HepG2 (cell line): ENCODE measurements at regions not wholly inside any gene's neighbourhood (a gene's known extent, or its start where the extent isn't known, plus 50 kb on each side); places are given as distances from the start of the nearest gene placed in this dataset.
A peak's percentile ranks its signal among the peaks of the same experiment; 100 is the strongest.

Experiments
- ARID5B ChIP-seq: IDR thresholded peaks from 2 replicates; pipeline ENCODE4 v1.4.0; 2020; ENCODE audit warnings: mild to moderate bottlenecking, missing genetic modification reagents
- CBX5 ChIP-seq: sonication (generic); formaldehyde crosslinking; IDR thresholded peaks from 2 replicates; pipeline ENCODE4 v1.4.0; 2020; ENCODE audit warnings: missing genetic modification reagents, borderline replicate concordance
- CEBPG ChIP-seq: IDR thresholded peaks from 2 replicates; pipeline ENCODE4 v1.6.1; 2016
- CSRNP1 ChIP-seq: sonication (generic); formaldehyde crosslinking; IDR thresholded peaks from 2 replicates; pipeline ENCODE4 v1.8.1; 2023; ENCODE audit warnings: mild to moderate bottlenecking, missing genetic modification reagents
- ETV5 ChIP-seq: IDR thresholded peaks from 2 replicates; pipeline ENCODE4 v1.6.1; 2018; ENCODE audit warnings: missing biosample characterization, missing genetic modification reagents, inconsistent platforms, borderline replicate concordance
- IRF2 ChIP-seq: IDR thresholded peaks from 2 replicates; pipeline ENCODE4 v1.6.1; 2018; ENCODE audit warnings: missing genetic modification reagents, missing compliant biosample characterization
- MIER2 ChIP-seq: IDR thresholded peaks from 2 replicates; pipeline ENCODE4 v1.6.1; 2016; ENCODE audit warnings: missing biosample characterization, missing genetic modification reagents
- NR2F6 ChIP-seq, 2 experiments: IDR thresholded peaks; 2 replicates each; pipeline ENCODE4 v1.6.1; 2016; ENCODE audit warnings: antibody characterized with exemption in 1 of 2, mild to moderate bottlenecking in 1 of 2
- PHF5A ChIP-seq: IDR thresholded peaks from one replicate; pipeline ENCODE4 v1.6.1; 2018; ENCODE audit warnings: low read depth, missing genetic modification reagents; ENCODE audit not compliant: unreplicated experiment
- POGZ ChIP-seq: sonication (generic); formaldehyde crosslinking; IDR thresholded peaks from 2 replicates; pipeline ENCODE4 v1.4.0; 2020; ENCODE audit warnings: mild to moderate bottlenecking, missing genetic modification reagents
- PRDM10 ChIP-seq: sonication (generic); formaldehyde crosslinking; IDR thresholded peaks from 2 replicates; pipeline ENCODE4 v1.4.0; 2020; ENCODE audit warnings: low read depth, missing genetic modification reagents
- RAD21 ChIP-seq: fragments of 450-650 bp; formaldehyde crosslinking; IDR thresholded peaks from 2 replicates; pipeline ENCODE4 v1.5.0; 2020; ENCODE audit warnings: mild to moderate bottlenecking
- STAG1 ChIP-seq: sonication (generic); formaldehyde crosslinking; IDR thresholded peaks from 2 replicates; pipeline ENCODE4 v1.4.0; 2020; ENCODE audit warnings: missing genetic modification reagents
- ZNF17 ChIP-seq: sonication (generic); formaldehyde crosslinking; IDR thresholded peaks from 2 replicates; pipeline ENCODE4 v1.5.0; 2020; ENCODE audit warnings: mild to moderate bottlenecking, missing genetic modification reagents
- ZNF292 ChIP-seq: sonication (generic); formaldehyde crosslinking; IDR thresholded peaks from 2 replicates; pipeline ENCODE4 v1.8.1; 2022; ENCODE audit warnings: mild to moderate bottlenecking, low read depth, missing genetic modification reagents, borderline replicate concordance
- ZNF574 ChIP-seq: sonication (generic); formaldehyde crosslinking; IDR thresholded peaks from 2 replicates; pipeline ENCODE4 v1.4.0; 2020; ENCODE audit warnings: missing genetic modification reagents
- ZNF616 ChIP-seq: sonication (generic); formaldehyde crosslinking; IDR thresholded peaks from 2 replicates; pipeline ENCODE4 v1.5.0; 2020; ENCODE audit warnings: low read depth, mild to moderate bottlenecking, missing genetic modification reagents
- ZNF891 ChIP-seq: sonication (generic); formaldehyde crosslinking; IDR thresholded peaks from 2 replicates; pipeline ENCODE4 v1.5.0; 2020; ENCODE audit warnings: mild to moderate bottlenecking, missing genetic modification reagents

GRCh38 chr1:67500413-67500959 lies 70.3 kb upstream of the SERBP1 start (continued):
- TF ChIP-seq ZNF574 (CRISPR knock-in tag) (peak; percentile 55; the same call in 1 of the 2 replicates), NR2F6 (IDR thresholded peaks at IDR 0.05) (no peak), NR2F6 (CRISPR knock-in tag; IDR thresholded peaks at IDR 0.05) (peak; percentile 46; the same call in 1 of the 2 replicates), MIER2 (CRISPR knock-in tag) (peak; percentile 58; the same call in 1 of the 2 replicates), ZNF616 (CRISPR knock-in tag) (no peak), CSRNP1 (CRISPR knock-in tag) (no peak), PRDM10 (CRISPR knock-in tag) (0 out of 2 replicates have a peak, but pooled peaks have one; percentile 55), IRF2 (CRISPR knock-in tag) (peak; percentile 55; the same call in 1 of the 2 replicates), ETV5 (CRISPR knock-in tag) (peak; percentile 43; the same call in 1 of the 2 replicates), RAD21 (CRISPR knock-in tag) (peak; percentile 96), CEBPG (CRISPR knock-in tag) (peak; percentile 28; the same call in 1 of the 2 replicates), ZNF17 (no peak), STAG1 (CRISPR knock-in tag) (peak; percentile 99), ZNF292 (CRISPR knock-in tag) (no peak), ARID5B (CRISPR knock-in tag) (peak; percentile 58; the same call in 1 of the 2 replicates), CBX5 (CRISPR knock-in tag) (peak; percentile 67; the same call in 1 of the 2 replicates), PHF5A (CRISPR knock-in tag) (no peak), ZNF891 (no peak), POGZ (CRISPR knock-in tag) (peak; percentile 59; the same call in 1 of the 2 replicates)
